Thyroid gland (tissue), 4 donors: ENCODE measurements at regions not wholly inside any gene's neighbourhood (a gene's known extent, or its start where the extent isn't known, plus 50 kb on each side); places are given as distances from the start of the nearest gene placed in this dataset.
"Not testable (repeated sequence)": the region's sequence is repeated elsewhere in the genome, so short reads cannot be mapped to it uniquely, and the experiment has no call there.

ENCODE experiments used
- DNase-seq, 2 donors: peaks; one replicate each; pipeline ENCODE4 v3.0.0-alpha.2; 2019
- H3K27ac ChIP-seq, 3 donors: fragments of 200-600 bp; sonication (generic); 1 replicate in 2 of 3; 2 replicates in 1 of 3; pipeline ENCODE4 v1.5.1; 2016 to 2019; ENCODE audit warnings: mild to moderate bottlenecking in 1 of 3, moderate library complexity in 1 of 3
- H3K27me3 ChIP-seq: fragments of 200-600 bp; sonication (generic); one replicate; pipeline ENCODE4 v1.5.1; 2019
- H3K36me3 ChIP-seq, 2 donors: fragments of 200-600 bp; sonication (generic); one replicate each; pipeline ENCODE4 v1.5.1; 2016 to 2019
- H3K4me1 ChIP-seq, 2 donors: fragments of 200-600 bp; sonication (generic); one replicate each; pipeline ENCODE4 v1.5.1; 2017 to 2019
- H3K4me3 ChIP-seq, 3 donors: fragments of 200-600 bp; sonication (generic); replicated peaks in 1 of 3; 1 replicate in 2 of 3; 2 replicates in 1 of 3; pipeline ENCODE4 v1.5.1; 2016; ENCODE audit warnings: mild to moderate bottlenecking in 1 of 3
- H3K9me3 ChIP-seq: fragments of 200-600 bp; sonication (generic); one replicate; pipeline ENCODE4 v1.5.1; 2017
- CTCF ChIP-seq, 6 experiments: fragments of 200-600 bp in 3 of 6; fragments of 450-650 bp in 3 of 6; sonication (generic) in 3 of 6; IDR thresholded peaks; one replicate each; pipeline ENCODE4 v1.5.1; 2016 to 2019; ENCODE audit warnings: antibody characterized with exemption in 6 of 6, mild to moderate bottlenecking in 2 of 6, inconsistent platforms in 1 of 6, moderate library complexity in 1 of 6
- POLR2A ChIP-seq, 2 donors: fragments of 450-650 bp; IDR thresholded peaks; one replicate each; pipeline ENCODE4 v1.6.1; 2017; ENCODE audit warnings: antibody characterized with exemption in 2 of 2, mild to moderate bottlenecking in 2 of 2, moderate library complexity in 1 of 2
- WGBS, 2 donors: methylation state at CpG; one replicate each; pipeline ENCODE4 v1.1.5; 2017; 5-methylcytosine and 5-hydroxymethylcytosine counted together
- intact Hi-C: fragments of 100-400 bp; cut with DNase I; formaldehyde crosslinking; loops from one replicate; pipeline ENCODE4 v1.15.1; 2023

GRCh38 chr17:77842528-77843147, 115.9 kb upstream of the TNRC6C start:
- Histone ChIP-seq H3K9me3 (no peaks in the 10 kb centered on the region), H3K4me3 (no peak overlapping the region), H3K36me3 (no peaks in the 10 kb centered on the region), H3K4me1 (peaks cover 11 to 14% of the 10 kb centered on the region in 2 donors), H3K27ac (no peak overlapping the region), H3K27me3 (no peaks in the 10 kb centered on the region)
- WGBS, 2 donors: 83 to 87% methylated on average over 10 of the region's 10 CpGs
- DNase-seq: no peak
- intact Hi-C loops: no loop called here
- TF ChIP-seq CTCF (IDR thresholded peaks at IDR 0.05) (no peak), POLR2A (IDR thresholded peaks at IDR 0.05) (no peak)

GRCh38 chr17:77843255-77843895, 115.1 kb upstream of the TNRC6C start:
- H3K4me1 ChIP-seq: peaks cover 11 to 14% of the 10 kb centered on the region in 2 donors
- H3K4me3 ChIP-seq, H3K36me3 ChIP-seq, DNase-seq, H3K27me3 ChIP-seq, H3K27ac ChIP-seq, H3K9me3 ChIP-seq, intact Hi-C loops: not testable (repeated sequence)
- WGBS, 2 donors: 86 to 92% methylated on average over 13 of the region's 13 CpGs

- 84 to 93% methylated on average over 2 of the region's 2 CpGs for WGBS, 2 donors
- DNase-seq: no peak
- Histone ChIP-seq H3K36me3 (no peaks in the 10 kb centered on the region), H3K4me3 (no peak overlapping the region), H3K27me3 (no peaks in the 10 kb centered on the region), H3K4me1 (peaks cover 11 to 14% of the 10 kb centered on the region in 2 donors), H3K27ac (no peak overlapping the region), H3K9me3 (no peaks in the 10 kb centered on the region)
- intact Hi-C loops: no loop called here
- no peak for TF ChIP-seq CTCF (IDR thresholded peaks at IDR 0.05)
- no peak for TF ChIP-seq POLR2A (IDR thresholded peaks at IDR 0.05)
Observed at GRCh38 chr17:77843896-77844295, 114.6 kb upstream of the TNRC6C start.

- Histone ChIP-seq H3K9me3 (no peaks in the 10 kb centered on the region), H3K4me3 (no peak overlapping the region), H3K27ac (no peak overlapping the region), H3K4me1 (peaks cover 9 to 10% of the 10 kb centered on the region in 2 donors), H3K36me3 (no peaks in the 10 kb centered on the region), H3K27me3 (no peaks in the 10 kb centered on the region)
- intact Hi-C loops: no loop called here
- DNase-seq: no peak
- WGBS, 2 donors: 83 to 87% methylated on average over 11 of the region's 11 CpGs
- TF ChIP-seq POLR2A (IDR thresholded peaks at IDR 0.05) (no peak), CTCF (IDR thresholded peaks at IDR 0.05) (no peak)
Observed at GRCh38 chr17:77844681-77845080, 113.8 kb upstream of the TNRC6C start.

GRCh38 chr17:77845541-77846225, 112.8 kb upstream of the TNRC6C start:
- 74 to 81% methylated on average over 18 to 19 of the region's 19 CpGs for WGBS, 2 donors
- TF ChIP-seq POLR2A (IDR thresholded peaks at IDR 0.05): no peak
- intact Hi-C loops: no loop called here

GRCh38 chr17:77846531-77847085, 111.9 kb upstream of the TNRC6C start:
- Histone ChIP-seq H3K9me3 (no peaks in the 10 kb centered on the region), H3K4me3 (no peak overlapping the region), H3K4me1 (no peaks in the 10 kb centered on the region), H3K27me3 (no peaks in the 10 kb centered on the region), H3K36me3 (no peaks in the 10 kb centered on the region), H3K27ac (no peak overlapping the region)
- TF ChIP-seq POLR2A (IDR thresholded peaks at IDR 0.05): no peak
- TF ChIP-seq CTCF (IDR thresholded peaks at IDR 0.05): no peak
- intact Hi-C loops: no loop called here
- WGBS, 2 donors: 58 to 71% methylated on average over 4 to 5 of the region's 5 CpGs
- DNase-seq: no peak

More at GRCh38 chr17:77845541-77846225, 112.8 kb upstream of the TNRC6C start:
- Histone ChIP-seq H3K36me3 (no peaks in the 10 kb centered on the region), H3K4me1 (peaks cover 0 to under 1% of the 10 kb centered on the region in 2 donors), H3K4me3 (no peak overlapping the region), H3K27ac (no peak overlapping the region), H3K9me3 (no peaks in the 10 kb centered on the region), H3K27me3 (no peaks in the 10 kb centered on the region)
- no peak for DNase-seq
